Mammary epithelial cell (primary cell): ENCODE measurements at regions not wholly inside any gene's neighbourhood (a gene's known extent, or its start where the extent isn't known, plus 50 kb on each side); places are given as distances from the start of the nearest gene placed in this dataset.

Experiments used
- CTCF ChIP-seq, 2 donors: IDR thresholded peaks in 1 of 2; conservative IDR thresholded peaks in 1 of 2; 2 replicates each; pipeline ENCODE4 v1.5.1; 2011 to 2012; ENCODE audit warnings: inconsistent platforms in 2 of 2, low read length in 2 of 2, mild to moderate bottlenecking in 2 of 2, control low read depth in 1 of 2, low read depth in 1 of 2; ENCODE audit not compliant: insufficient read depth in 1 of 2; ENCODE audit errors: extremely low read depth in 1 of 2
- EZH2 ChIP-seq: IDR thresholded peaks from 2 replicates; pipeline ENCODE4 v1.6.1; 2012; ENCODE audit warnings: low read length, inconsistent platforms, borderline replicate concordance

DNA sequence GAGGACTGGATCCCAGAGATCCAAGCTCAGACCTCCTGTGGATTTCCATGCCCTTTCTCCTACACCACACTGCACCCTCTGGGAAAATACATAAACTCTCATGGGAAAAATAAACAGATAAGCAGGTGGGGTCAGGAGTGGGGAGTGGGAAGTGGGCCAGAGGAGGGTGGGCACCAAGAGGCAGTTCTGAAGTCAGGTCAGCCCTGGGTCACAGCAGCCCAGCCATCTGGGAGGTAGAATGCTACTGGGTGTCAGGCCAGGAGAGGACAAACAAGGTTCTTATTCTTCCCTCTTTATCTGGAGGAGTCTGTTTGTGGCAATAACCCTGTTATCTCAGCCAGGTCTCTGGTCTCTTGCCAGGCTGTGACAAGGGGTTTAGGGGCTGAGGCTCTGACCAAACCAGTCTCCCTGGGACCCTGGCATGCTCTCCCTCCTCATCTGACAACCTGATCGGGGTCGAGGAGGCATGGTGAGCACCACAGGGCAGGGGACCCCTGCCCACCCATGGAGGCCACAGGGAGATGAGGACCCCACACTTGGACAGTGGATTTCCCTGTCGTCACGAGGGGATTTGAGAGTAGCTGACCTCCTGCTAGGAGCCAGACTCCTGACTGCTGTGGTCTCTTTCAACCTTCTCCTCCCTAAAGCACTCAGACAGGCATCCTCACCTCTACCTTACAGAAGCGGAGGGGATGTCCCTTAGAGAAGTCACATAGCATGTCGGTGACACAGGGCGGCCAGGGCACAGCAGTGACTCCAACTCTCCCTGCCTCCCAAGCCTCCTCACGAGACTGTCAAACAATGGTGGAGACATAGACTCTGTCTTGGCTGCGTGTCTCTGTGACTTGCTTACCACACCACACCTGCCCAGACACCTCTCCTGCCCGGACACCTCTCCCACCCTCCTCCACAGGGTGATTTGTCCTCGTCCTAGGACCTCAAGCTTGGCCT lies 51.3 kb upstream of the IFFO2 start:
- TF ChIP-seq CTCF (conservative IDR thresholded peaks at IDR 0.05 in 1 of 2, IDR thresholded peaks at IDR 0.05 in 1 of 2; ENCODE audit: extremely low read depth in 1 of 2, insufficient read depth in 1 of 2, low read depth in 1 of 2, low read length in 2 of 2), result no peak
- no peak for TF ChIP-seq EZH2
